ENCODE measurements at regions not wholly inside any gene's neighbourhood (a gene's known extent, or its start where the extent isn't known, plus 50 kb on each side); places are given as distances from the start of the nearest gene placed in this dataset.

GRCh38 chr6:122859676-122860075 lies 70.6 kb downstream of the SMPDL3A start:
- no peak overlapping the region for H3K27ac Mint-ChIP-seq
- H3K27me3 Mint-ChIP-seq (ENCODE audit: low read depth, poor library complexity): no peaks in the 10 kb centered on the region
- no peak for DNase-seq
- no peaks in the 10 kb centered on the region for H3K36me3 Mint-ChIP-seq (ENCODE audit: low read depth)
- no peaks in the 10 kb centered on the region for H3K9me3 Mint-ChIP-seq
- TF ChIP-seq CTCF (IDR thresholded peaks at IDR 0.05): no peak
- no peaks in the 10 kb centered on the region for H3K4me1 Mint-ChIP-seq
- H3K4me3 Mint-ChIP-seq: no peak overlapping the region

GRCh38 chr6:122861594-122861993 lies 72.5 kb downstream of the SMPDL3A start:
- no peak for DNase-seq
- Mint-ChIP-seq H3K4me1 (no peaks in the 10 kb centered on the region), H3K4me3 (no peak overlapping the region), H3K9me3 (no peaks in the 10 kb centered on the region), H3K27ac (no peak overlapping the region), H3K36me3 (ENCODE audit: low read depth) (no peaks in the 10 kb centered on the region), H3K27me3 (ENCODE audit: low read depth, poor library complexity) (no peaks in the 10 kb centered on the region)
- TF ChIP-seq CTCF (IDR thresholded peaks at IDR 0.05): no peak

- Mint-ChIP-seq H3K27me3 (ENCODE audit: low read depth, poor library complexity) (peaks cover 3% of the 10 kb centered on the region), H3K36me3 (ENCODE audit: low read depth) (no peaks in the 10 kb centered on the region), H3K27ac (no peak overlapping the region)
Observed at GRCh38 chr6:122868137-122868536, 79.1 kb downstream of the SMPDL3A start.

GRCh38 chr6:122869437-122870024 lies 80.5 kb downstream of the SMPDL3A start:
- Mint-ChIP-seq H3K36me3 (ENCODE audit: low read depth) (no peaks in the 10 kb centered on the region), H3K4me3 (no peak overlapping the region), H3K27ac (no peak overlapping the region), H3K4me1 (no peaks in the 10 kb centered on the region), H3K27me3 (ENCODE audit: low read depth, poor library complexity) (peaks cover 3% of the 10 kb centered on the region), H3K9me3 (no peaks in the 10 kb centered on the region)
- peak; percentile 59 for TF ChIP-seq CTCF (IDR thresholded peaks at IDR 0.05)
- peak; percentile 27 for DNase-seq

More at GRCh38 chr6:122868137-122868536, 79.1 kb downstream of the SMPDL3A start:
- no peaks in the 10 kb centered on the region for H3K9me3 Mint-ChIP-seq
- no peaks in the 10 kb centered on the region for H3K4me1 Mint-ChIP-seq
- DNase-seq: no peak
- TF ChIP-seq CTCF (IDR thresholded peaks at IDR 0.05): no peak
- H3K4me3 Mint-ChIP-seq: no peak overlapping the region

- no peak overlapping the region for H3K27ac Mint-ChIP-seq
- H3K4me1 Mint-ChIP-seq: no peaks in the 10 kb centered on the region
- H3K9me3 Mint-ChIP-seq: no peaks in the 10 kb centered on the region
- no peak for TF ChIP-seq CTCF (IDR thresholded peaks at IDR 0.05)
- DNase-seq: no peak
- H3K27me3 Mint-ChIP-seq (ENCODE audit: low read depth, poor library complexity): peaks cover 3% of the 10 kb centered on the region
- no peak overlapping the region for H3K4me3 Mint-ChIP-seq
- no peaks in the 10 kb centered on the region for H3K36me3 Mint-ChIP-seq (ENCODE audit: low read depth)
Observed at GRCh38 chr6:122871079-122871478, 82.0 kb downstream of the SMPDL3A start.

GRCh38 chr6:122872311-122872710 lies 83.3 kb downstream of the SMPDL3A start:
- H3K27me3 Mint-ChIP-seq (ENCODE audit: low read depth, poor library complexity): peaks cover 3% of the 10 kb centered on the region
- no peaks in the 10 kb centered on the region for H3K4me1 Mint-ChIP-seq
- no peak for DNase-seq
- H3K4me3 Mint-ChIP-seq: no peak overlapping the region
- no peak overlapping the region for H3K27ac Mint-ChIP-seq
- no peak for TF ChIP-seq CTCF (IDR thresholded peaks at IDR 0.05)
- H3K36me3 Mint-ChIP-seq (ENCODE audit: low read depth): no peaks in the 10 kb centered on the region
- H3K9me3 Mint-ChIP-seq: no peaks in the 10 kb centered on the region

All from nephron progenitor cell (in vitro differentiated cells).